ENCODE measurements at regions not wholly inside any gene's neighbourhood (a gene's known extent, or its start where the extent isn't known, plus 50 kb on each side); places are given as distances from the start of the nearest gene placed in this dataset.

DNA sequence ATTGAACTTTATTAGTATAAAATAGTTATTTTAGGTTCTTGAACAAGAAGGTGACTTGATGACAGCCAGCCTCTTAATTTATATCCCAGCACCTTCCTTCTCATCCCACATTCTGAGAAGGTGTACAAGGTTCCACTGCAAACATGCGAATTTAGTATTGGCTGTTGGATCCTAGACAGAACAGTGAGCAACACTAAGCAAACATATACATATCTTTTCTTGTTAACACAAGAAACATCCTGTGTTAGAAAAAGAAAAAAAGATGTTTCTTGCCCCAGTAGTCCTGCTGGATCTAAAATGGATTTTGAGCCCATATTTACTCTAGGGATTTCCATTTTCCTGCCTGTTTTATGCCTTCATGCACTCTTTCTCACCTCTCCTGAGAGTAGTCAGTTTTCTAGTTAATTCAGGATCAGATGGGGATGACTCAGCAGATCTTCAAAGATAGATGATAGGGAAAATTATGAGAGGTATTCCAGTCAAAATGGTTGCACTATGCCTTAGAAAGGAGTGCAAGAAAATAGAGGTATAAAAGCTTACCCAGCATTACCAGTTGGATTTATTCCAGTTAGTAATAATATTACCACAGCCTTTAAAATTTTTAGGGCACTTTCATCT is 336.5 kb downstream of the MEIS1 start:
- Mint-ChIP-seq H3K9me3 (no peaks in the 10 kb centered on the region), H3K4me3 (no peak overlapping the region), H3K27me3 (no peaks in the 10 kb centered on the region), H3K4me1 (ENCODE audit: low read depth) (no peaks in the 10 kb centered on the region), H3K36me3 (ENCODE audit: low read depth) (no peaks in the 10 kb centered on the region), H3K27ac (no peak overlapping the region)
- intact Hi-C loops (cut with micrococcal nuclease): no loop called here

DNA sequence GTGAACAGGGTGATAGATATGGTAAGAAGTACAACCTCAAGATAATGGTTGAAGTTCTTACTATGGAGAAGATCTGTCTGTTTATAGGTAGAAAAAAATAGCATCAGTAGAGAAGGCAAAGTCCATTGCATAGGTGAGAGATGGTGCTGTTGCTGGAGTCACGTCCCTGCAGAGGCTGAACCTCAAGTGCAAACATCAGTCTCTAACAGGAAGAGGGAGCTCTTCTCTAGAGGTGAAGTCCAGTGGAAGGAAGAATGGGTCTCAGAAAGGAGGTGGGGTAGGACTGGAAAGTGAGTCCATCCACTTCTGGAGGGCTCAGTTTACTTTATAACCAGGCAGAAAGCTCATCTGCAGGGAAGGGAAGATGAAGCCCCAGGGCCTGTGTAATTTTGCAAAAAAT is 337.7 kb downstream of the MEIS1 start:
- H3K36me3 Mint-ChIP-seq (ENCODE audit: low read depth): no peaks in the 10 kb centered on the region
- H3K4me1 Mint-ChIP-seq (ENCODE audit: low read depth): no peaks in the 10 kb centered on the region
- H3K4me3 Mint-ChIP-seq: no peak overlapping the region
- H3K27me3 Mint-ChIP-seq: no peaks in the 10 kb centered on the region
- no peaks in the 10 kb centered on the region for H3K9me3 Mint-ChIP-seq
- intact Hi-C loops (cut with micrococcal nuclease): no loop called here
- H3K27ac Mint-ChIP-seq: no peak overlapping the region

DNA sequence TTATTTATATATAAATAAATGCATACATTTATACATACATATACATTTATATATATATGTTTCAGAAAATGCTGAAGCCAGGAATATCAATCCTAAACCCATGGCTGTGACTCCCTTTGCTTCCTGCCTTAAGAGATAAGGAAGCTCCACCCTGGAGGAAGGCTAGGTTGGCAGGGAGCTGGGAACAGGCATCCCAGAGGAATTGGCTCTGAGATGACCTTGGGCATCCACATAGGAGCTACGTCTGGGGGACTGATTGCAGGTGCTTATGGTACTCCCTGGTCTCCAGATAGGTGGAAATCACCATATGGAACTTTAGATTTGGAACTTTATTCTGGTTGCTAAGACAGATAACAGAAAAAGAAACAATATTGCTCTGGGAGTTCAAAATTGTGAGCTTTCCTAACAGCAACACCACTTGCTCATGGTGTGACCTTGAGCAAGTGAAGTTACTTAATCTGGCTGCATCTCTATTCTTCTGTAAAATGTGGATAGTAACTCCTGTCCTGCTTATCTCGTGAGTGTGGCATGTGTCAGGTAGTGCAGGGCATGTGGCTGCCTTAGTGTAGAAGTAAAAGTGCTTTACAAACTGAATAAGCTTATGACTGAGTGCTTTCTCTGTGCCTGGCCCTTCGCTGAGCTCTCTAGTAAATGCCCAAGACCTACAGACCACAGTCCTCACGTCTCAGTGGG is 341.0 kb downstream of the MEIS1 start:
- Mint-ChIP-seq H3K36me3 (ENCODE audit: low read depth) (no peaks in the 10 kb centered on the region), H3K9me3 (no peaks in the 10 kb centered on the region), H3K4me1 (ENCODE audit: low read depth) (no peaks in the 10 kb centered on the region), H3K27me3 (no peaks in the 10 kb centered on the region), H3K4me3 (no peak overlapping the region), H3K27ac (no peak overlapping the region)
- intact Hi-C loops (cut with micrococcal nuclease): no loop called here

DNA sequence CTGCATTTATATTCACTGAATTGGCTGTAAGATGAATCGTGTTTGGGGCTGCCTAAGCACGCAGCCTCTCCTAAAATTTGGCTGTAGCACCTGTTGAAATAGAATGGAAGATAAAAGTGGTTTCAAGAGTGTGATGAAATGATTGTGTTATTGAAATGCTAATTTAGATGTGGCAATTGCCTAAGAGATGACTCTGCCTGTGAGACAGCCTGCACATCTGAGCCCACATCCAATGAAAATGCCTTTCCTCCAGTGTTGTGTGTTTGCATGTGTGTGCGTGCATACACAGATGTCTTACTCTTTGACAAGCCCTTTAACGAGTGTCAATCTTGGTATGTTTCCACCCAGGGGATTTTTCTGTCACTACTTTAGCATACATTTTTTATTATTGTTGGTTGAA is 346.9 kb downstream of the MEIS1 start:
- Mint-ChIP-seq H3K9me3 (peaks cover 37% of the 10 kb centered on the region), H3K4me3 (no peak overlapping the region), H3K4me1 (ENCODE audit: low read depth) (no peaks in the 10 kb centered on the region), H3K36me3 (ENCODE audit: low read depth) (no peaks in the 10 kb centered on the region), H3K27ac (no peak overlapping the region), H3K27me3 (no peaks in the 10 kb centered on the region)
- intact Hi-C loops (cut with micrococcal nuclease): no loop called here

DNA sequence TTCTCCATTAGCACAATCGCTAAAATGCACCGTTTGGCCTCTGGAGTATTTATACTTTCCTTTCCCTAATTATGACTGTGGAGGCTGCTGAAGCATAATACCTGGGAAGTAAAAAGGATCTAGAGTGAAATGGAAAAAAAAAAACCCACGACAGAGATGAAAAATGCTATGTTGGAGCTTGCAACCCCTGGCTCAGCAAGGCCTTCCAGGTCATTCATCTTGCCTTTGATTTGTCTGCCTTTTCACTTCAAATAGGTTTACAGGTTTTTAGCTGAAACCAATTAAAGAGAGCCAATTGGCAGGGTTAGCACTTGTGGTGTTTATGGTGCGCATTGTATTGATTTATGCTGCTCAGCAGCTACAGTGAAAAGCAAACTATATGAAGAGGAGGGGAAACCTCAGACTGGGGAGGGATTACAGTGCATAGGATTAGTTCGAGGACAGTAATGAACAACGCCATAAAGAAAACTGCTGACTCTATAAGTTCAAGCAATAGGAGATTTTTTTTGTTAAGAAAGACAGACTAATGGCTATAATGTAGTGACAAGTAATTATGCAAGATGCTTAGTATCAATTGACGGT is 347.9 kb downstream of the MEIS1 start:
- intact Hi-C loops (cut with micrococcal nuclease): no loop called here
- Mint-ChIP-seq H3K36me3 (ENCODE audit: low read depth) (no peaks in the 10 kb centered on the region), H3K4me1 (ENCODE audit: low read depth) (no peaks in the 10 kb centered on the region), H3K9me3 (peaks cover 37% of the 10 kb centered on the region), H3K4me3 (no peak overlapping the region), H3K27ac (no peak overlapping the region), H3K27me3 (no peaks in the 10 kb centered on the region)

GRCh38 chr2:66789741-66790140 is 354.8 kb downstream of the MEIS1 start:
- Mint-ChIP-seq H3K4me1 (ENCODE audit: low read depth) (no peaks in the 10 kb centered on the region), H3K4me3 (no peak overlapping the region)
- intact Hi-C loops (cut with micrococcal nuclease): no loop called here

GRCh38 chr2:66790651-66791181 is 355.8 kb downstream of the MEIS1 start:
- no peak overlapping the region for H3K4me3 Mint-ChIP-seq
- no peaks in the 10 kb centered on the region for H3K27me3 Mint-ChIP-seq
- intact Hi-C loops (cut with micrococcal nuclease): no loop called here
- H3K27ac Mint-ChIP-seq: no peak overlapping the region
- no peaks in the 10 kb centered on the region for H3K4me1 Mint-ChIP-seq (ENCODE audit: low read depth)
- no peaks in the 10 kb centered on the region for H3K36me3 Mint-ChIP-seq (ENCODE audit: low read depth)
- peaks cover 7% of the 10 kb centered on the region for H3K9me3 Mint-ChIP-seq

More at GRCh38 chr2:66789741-66790140, 354.8 kb downstream of the MEIS1 start:
- Mint-ChIP-seq H3K27me3 (no peaks in the 10 kb centered on the region), H3K27ac (no peak overlapping the region), H3K9me3 (peaks cover 8% of the 10 kb centered on the region), H3K36me3 (ENCODE audit: low read depth) (no peaks in the 10 kb centered on the region)

DNA sequence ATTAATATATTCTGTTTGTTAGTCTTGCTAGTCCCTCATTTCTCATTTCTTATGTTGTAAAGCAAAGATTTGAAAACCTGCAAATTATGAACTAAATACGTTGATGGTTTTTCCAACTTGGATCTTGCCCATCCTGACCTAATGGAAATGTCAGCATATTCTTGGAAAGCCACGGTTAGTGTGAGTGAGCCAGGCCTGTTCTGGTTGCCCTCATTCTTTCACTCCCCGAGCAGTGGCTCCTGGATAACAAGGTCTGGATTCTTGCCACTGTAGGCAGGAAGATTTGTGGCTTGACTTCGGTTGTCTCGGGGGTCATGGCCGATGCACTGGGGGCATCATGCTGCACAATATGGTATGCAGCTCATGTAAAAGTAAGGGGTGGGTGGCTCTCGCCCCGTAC is 359.1 kb downstream of the MEIS1 start:
- H3K4me1 Mint-ChIP-seq (ENCODE audit: low read depth): no peaks in the 10 kb centered on the region
- H3K9me3 Mint-ChIP-seq: no peaks in the 10 kb centered on the region
- H3K4me3 Mint-ChIP-seq: no peak overlapping the region
- H3K36me3 Mint-ChIP-seq (ENCODE audit: low read depth): no peaks in the 10 kb centered on the region
- intact Hi-C loops (cut with micrococcal nuclease): no loop called here
- H3K27me3 Mint-ChIP-seq: no peaks in the 10 kb centered on the region
- no peak overlapping the region for H3K27ac Mint-ChIP-seq

DNA sequence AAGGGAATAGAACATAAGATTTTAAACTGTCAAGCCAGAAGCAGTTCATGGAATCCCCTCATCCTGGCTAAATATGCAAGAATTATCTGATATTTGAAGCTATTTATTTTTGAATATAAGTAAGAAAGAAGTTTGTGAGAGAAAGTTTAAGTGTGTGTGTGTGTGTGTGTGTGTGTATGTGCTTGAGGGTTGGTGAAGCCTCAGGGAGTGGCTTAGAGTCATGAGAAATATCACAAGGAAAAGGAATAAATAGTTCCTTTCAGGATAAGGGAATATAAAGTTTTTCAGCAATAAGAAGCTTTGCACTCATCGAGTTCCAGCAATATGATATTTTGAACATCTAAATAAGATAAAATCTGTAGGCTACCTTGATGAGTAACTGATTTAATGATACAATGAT is 359.6 kb downstream of the MEIS1 start:
- H3K27me3 Mint-ChIP-seq: no peaks in the 10 kb centered on the region
- H3K36me3 Mint-ChIP-seq (ENCODE audit: low read depth): no peaks in the 10 kb centered on the region

DNA sequence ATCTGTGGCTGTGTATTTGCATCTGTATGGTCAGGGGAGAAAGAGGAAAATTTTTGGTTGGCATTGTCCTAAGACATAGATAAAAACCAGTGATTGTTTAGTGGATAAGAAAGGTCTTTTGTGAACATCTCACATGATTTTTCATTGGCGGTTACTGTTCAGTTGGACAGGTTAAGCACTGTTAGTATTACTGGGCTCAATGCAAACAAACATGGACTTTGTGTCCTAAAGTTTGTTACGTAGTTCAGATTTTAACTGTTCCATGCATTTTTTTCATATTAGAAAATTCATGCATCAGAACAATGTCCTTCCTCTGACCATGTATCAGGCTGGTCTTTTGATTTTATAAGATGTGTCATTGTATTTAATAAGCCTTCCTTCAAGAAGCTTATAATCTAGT is 368.0 kb downstream of the MEIS1 start:
- intact Hi-C loops (cut with micrococcal nuclease): no loop called here
- H3K4me3 Mint-ChIP-seq: no peak overlapping the region
- H3K4me1 Mint-ChIP-seq (ENCODE audit: low read depth): no peaks in the 10 kb centered on the region
- H3K27me3 Mint-ChIP-seq: no peaks in the 10 kb centered on the region
- H3K27ac Mint-ChIP-seq: no peak overlapping the region
- no peaks in the 10 kb centered on the region for H3K9me3 Mint-ChIP-seq
- no peaks in the 10 kb centered on the region for H3K36me3 Mint-ChIP-seq (ENCODE audit: low read depth)

More for the DNA sequence above, 359.6 kb downstream of the MEIS1 start:
- Mint-ChIP-seq H3K27ac (no peak overlapping the region), H3K4me1 (ENCODE audit: low read depth) (no peaks in the 10 kb centered on the region), H3K4me3 (no peak overlapping the region), H3K9me3 (no peaks in the 10 kb centered on the region)
- intact Hi-C loops (cut with micrococcal nuclease): no loop called here

DNA sequence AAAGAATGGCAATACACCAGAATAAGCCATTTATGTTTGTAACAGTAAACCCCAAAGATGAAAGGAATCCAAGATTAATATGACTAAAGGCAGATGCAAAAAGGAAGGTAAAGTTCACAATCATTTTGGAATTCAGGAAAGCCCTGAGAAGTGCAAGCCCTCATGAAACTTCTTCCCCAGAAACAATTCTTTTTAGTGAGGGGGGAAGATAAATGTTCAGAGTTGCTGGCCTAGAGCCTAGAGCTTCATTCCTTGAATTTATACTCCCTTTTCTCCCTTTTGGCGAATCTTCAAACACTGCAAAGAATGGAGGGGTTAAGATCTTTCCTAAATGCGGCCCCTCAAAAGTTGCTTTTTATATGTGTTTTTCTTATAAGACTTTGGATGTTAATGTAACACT is 368.8 kb downstream of the MEIS1 start:
- H3K36me3 Mint-ChIP-seq (ENCODE audit: low read depth): no peaks in the 10 kb centered on the region
- H3K27me3 Mint-ChIP-seq: no peaks in the 10 kb centered on the region
- no peaks in the 10 kb centered on the region for H3K9me3 Mint-ChIP-seq
- H3K4me3 Mint-ChIP-seq: no peak overlapping the region
- H3K4me1 Mint-ChIP-seq (ENCODE audit: low read depth): no peaks in the 10 kb centered on the region
- intact Hi-C loops (cut with micrococcal nuclease): no loop called here
- no peak overlapping the region for H3K27ac Mint-ChIP-seq

- H3K4me1 Mint-ChIP-seq (ENCODE audit: low read depth): no peaks in the 10 kb centered on the region
- H3K36me3 Mint-ChIP-seq (ENCODE audit: low read depth): no peaks in the 10 kb centered on the region
- H3K27ac Mint-ChIP-seq: no peak overlapping the region
- H3K27me3 Mint-ChIP-seq: no peaks in the 10 kb centered on the region
- no peaks in the 10 kb centered on the region for H3K9me3 Mint-ChIP-seq
- H3K4me3 Mint-ChIP-seq: no peak overlapping the region
- intact Hi-C loops (cut with micrococcal nuclease): no loop called here
These were observed 370.3 kb downstream of the MEIS1 start for GRCh38 chr2:66805016-66805865.

GRCh38 chr2:66805968-66806367 is 371.0 kb downstream of the MEIS1 start:
- no peak overlapping the region for H3K4me3 Mint-ChIP-seq
- H3K4me1 Mint-ChIP-seq (ENCODE audit: low read depth): no peaks in the 10 kb centered on the region
- no peaks in the 10 kb centered on the region for H3K9me3 Mint-ChIP-seq
- intact Hi-C loops (cut with micrococcal nuclease): no loop called here
- no peak overlapping the region for H3K27ac Mint-ChIP-seq
- no peaks in the 10 kb centered on the region for H3K36me3 Mint-ChIP-seq (ENCODE audit: low read depth)
- H3K27me3 Mint-ChIP-seq: no peaks in the 10 kb centered on the region

GRCh38 chr2:66813525-66813924 is 378.6 kb downstream of the MEIS1 start:
- no peaks in the 10 kb centered on the region for H3K4me1 Mint-ChIP-seq (ENCODE audit: low read depth)
- intact Hi-C loops (cut with micrococcal nuclease): no loop called here

More at GRCh38 chr2:66813525-66813924, 378.6 kb downstream of the MEIS1 start:
- Mint-ChIP-seq H3K9me3 (peaks cover 20% of the 10 kb centered on the region), H3K27me3 (no peaks in the 10 kb centered on the region), H3K36me3 (ENCODE audit: low read depth) (no peaks in the 10 kb centered on the region), H3K4me3 (no peak overlapping the region), H3K27ac (no peak overlapping the region)

Measured in dendritic cell treated with granulocyte-macrophage colony-stimulating factor and Interleukin-4, amounts not matched to agents 40 ng/mL and 50 ng/mL, for 4 days (primary cell).